H1 (cell line): ENCODE measurements at regions not wholly inside any gene's neighbourhood (a gene's known extent, or its start where the extent isn't known, plus 50 kb on each side); places are given as distances from the start of the nearest gene placed in this dataset.

Experiments
- CTCF ChIA-PET: fragments of 300-600 bp; sonication (Branson Sonifier 250); formaldehyde crosslinking; loops from one replicate; lab custom pipeline; 2021; ENCODE audit not compliant: partially characterized antibody; lab: Charles Lee
- POLR2A ChIA-PET: fragments of 300-600 bp; sonication (Branson Sonifier 250); formaldehyde crosslinking; loops from one replicate; lab custom pipeline; 2021; ENCODE audit warnings: inconsistent platforms; ENCODE audit not compliant: partially characterized antibody; lab: Charles Lee
- DNase-seq, 2 experiments: peaks; one replicate each; pipeline versions ENCODE4 v3.0.0 to v3.0.0-alpha.2; 2010 to 2022; ENCODE audit warnings: low spot score in 2 of 2, low read depth in 1 of 2, mixed read lengths in 1 of 2
- FAIRE-seq: peaks from 2 replicates; lab custom pipeline; 2011; peaks lifted over from hg19 to GRCh38; lab: Jason Lieb, UNC
- H2AFZ ChIP-seq: 2 replicates; pipeline ENCODE4 v1.8.1; 2012; ENCODE audit warnings: low read length, inconsistent platforms
- H2AK5ac ChIP-seq: 2 replicates; pipeline ENCODE4 v1.6.1; 2013; ENCODE audit warnings: low read depth, low read length
- H2BK120ac ChIP-seq: replicated peaks from 2 replicates; pipeline ENCODE3; 2013; ENCODE audit warnings: low read depth, low read length, inconsistent platforms
- H2BK12ac ChIP-seq: 2 replicates; pipeline ENCODE4 v1.6.1; 2013; ENCODE audit warnings: low read depth, low read length
- H2BK15ac ChIP-seq: 2 replicates; pipeline ENCODE4 v1.6.1; 2013; ENCODE audit warnings: low read length
- H2BK20ac ChIP-seq: 2 replicates; pipeline ENCODE4 v1.6.1; 2013; ENCODE audit warnings: low read length
- H2BK5ac ChIP-seq: 2 replicates; pipeline ENCODE4 v1.6.1; 2013; ENCODE audit warnings: low read depth, low read length
- H3K14ac ChIP-seq: 2 replicates; pipeline ENCODE4 v1.6.1; 2013; ENCODE audit warnings: inconsistent platforms; ENCODE audit not compliant: insufficient read length
- H3K18ac ChIP-seq: 2 replicates; pipeline ENCODE4 v1.6.1; 2013; ENCODE audit warnings: low read length; ENCODE audit errors: extremely low read depth
- H3K23ac ChIP-seq: 2 replicates; pipeline ENCODE4 v1.6.1; 2013; ENCODE audit warnings: inconsistent platforms; ENCODE audit not compliant: insufficient read length
- H3K23me2 ChIP-seq: 2 replicates; pipeline ENCODE4 v1.6.1; 2013; ENCODE audit warnings: low read depth, low read length
- H3K27ac ChIP-seq: 2 replicates; pipeline ENCODE4 v1.6.1; 2011; ENCODE audit warnings: low read depth, low read length, inconsistent platforms
- H3K27me3 ChIP-seq, 4 experiments: replicated peaks in 1 of 4; 1 replicate in 1 of 4; 2 replicates in 3 of 4; pipeline versions ENCODE4 v1.6.1 to v1.8.1; 2011 to 2013; ENCODE audit warnings: low read length in 3 of 4, mild to moderate bottlenecking in 3 of 4, inconsistent platforms in 2 of 4, mixed read lengths in 2 of 4, moderate library complexity in 1 of 4; ENCODE audit not compliant: control insufficient read depth in 3 of 4, insufficient read depth in 3 of 4; ENCODE audit errors: extremely low read depth in 1 of 4
- H3K36me3 ChIP-seq, 4 experiments: 2 replicates each; pipeline versions ENCODE4 v1.6.1 to v1.8.1; 2011 to 2013; ENCODE audit warnings: mild to moderate bottlenecking in 4 of 4, low read length in 3 of 4, moderate library complexity in 2 of 4, control low read depth in 1 of 4, inconsistent platforms in 1 of 4; ENCODE audit not compliant: insufficient read depth in 4 of 4, control insufficient read depth in 2 of 4
- H3K4ac ChIP-seq: replicated peaks from 2 replicates; pipeline ENCODE3; 2013; ENCODE audit warnings: low read length, low read depth, mixed read lengths, inconsistent platforms; ENCODE audit not compliant: insufficient read length
- H3K4me1 ChIP-seq, 4 experiments: replicated peaks in 1 of 4; 1 replicate in 1 of 4; 2 replicates in 3 of 4; pipeline versions ENCODE4 v1.6.1 to v1.8.1; 2011 to 2013; ENCODE audit warnings: low read length in 3 of 4, inconsistent platforms in 2 of 4, mixed read lengths in 1 of 4; ENCODE audit not compliant: insufficient read depth in 4 of 4, control insufficient read depth in 3 of 4
- H3K4me2 ChIP-seq, 2 experiments: 2 replicates each; pipeline versions ENCODE4 v1.6.1 to v1.8.1; 2011 to 2013; ENCODE audit warnings: low read depth in 2 of 2, low read length in 2 of 2, control low read depth in 1 of 2, inconsistent platforms in 1 of 2, mild to moderate bottlenecking in 1 of 2; ENCODE audit not compliant: insufficient read depth in 1 of 2
- H3K4me3 ChIP-seq, 4 experiments: fragments of 200-600, 300-600 bp in 1 of 4; sonication (generic), shearing (Covaris generic), sonication (Bioruptor Twin) in 1 of 4; 2 replicates each; pipeline versions ENCODE4 v1.5.1 to v1.8.1; 2011 to 2016; ENCODE audit warnings: low read length in 4 of 4, low read depth in 3 of 4, control low read depth in 2 of 4, inconsistent platforms in 2 of 4, mild to moderate bottlenecking in 2 of 4, mixed read lengths in 1 of 4, moderate library complexity in 1 of 4; ENCODE audit not compliant: insufficient read depth in 2 of 4; ENCODE audit errors: extremely low read depth in 1 of 4
- H3K56ac ChIP-seq: replicated peaks from 2 replicates; pipeline ENCODE3; 2013; ENCODE audit warnings: low read depth, mild to moderate bottlenecking, mixed read lengths, low read length, inconsistent platforms; ENCODE audit not compliant: insufficient read length
- H3K79me1 ChIP-seq: 2 replicates; pipeline ENCODE4 v1.6.1; 2013; ENCODE audit warnings: low read depth, low read length, control low read depth
- H3K79me2 ChIP-seq, 2 experiments: 2 replicates each; pipeline versions ENCODE4 v1.6.1 to v1.8.1; 2012 to 2013; ENCODE audit warnings: low read length in 2 of 2, mild to moderate bottlenecking in 2 of 2, inconsistent platforms in 1 of 2; ENCODE audit not compliant: insufficient read depth in 2 of 2, control insufficient read depth in 1 of 2
- H3K9ac ChIP-seq, 4 experiments: replicated peaks in 1 of 4; 1 replicate in 1 of 4; 2 replicates in 3 of 4; pipeline versions ENCODE4 v1.6.1 to v1.8.1; 2011 to 2013; ENCODE audit warnings: low read depth in 3 of 4, low read length in 3 of 4, control low read depth in 2 of 4, mild to moderate bottlenecking in 2 of 4, moderate library complexity in 2 of 4, inconsistent platforms in 1 of 4; ENCODE audit errors: extremely low read depth in 1 of 4
- H3K9me3 ChIP-seq, 2 experiments: 2 replicates each; pipeline versions ENCODE4 v1.6.1 to v1.8.1; 2012 to 2013; ENCODE audit warnings: mild to moderate bottlenecking in 2 of 2, moderate library complexity in 2 of 2, control low read depth in 1 of 2, inconsistent platforms in 1 of 2, low read depth in 1 of 2, low read length in 1 of 2, mixed read lengths in 1 of 2; ENCODE audit not compliant: insufficient read depth in 2 of 2
- H4K20me1 ChIP-seq, 2 experiments: replicated peaks in 1 of 2; 2 replicates each; pipeline versions ENCODE3 to v1.8.1; 2011 to 2013; ENCODE audit warnings: inconsistent platforms in 2 of 2, low read length in 2 of 2, mild to moderate bottlenecking in 1 of 2; ENCODE audit not compliant: insufficient read depth in 2 of 2, control insufficient read depth in 1 of 2
- H4K5ac ChIP-seq: 2 replicates; pipeline ENCODE4 v1.6.1; 2013; ENCODE audit warnings: low read length, low read depth, mixed read lengths, inconsistent platforms; ENCODE audit not compliant: insufficient read length
- H4K8ac ChIP-seq: 2 replicates; pipeline ENCODE4 v1.8.0; 2013; ENCODE audit warnings: mild to moderate bottlenecking, moderate library complexity, low read length, inconsistent platforms; ENCODE audit not compliant: insufficient read depth; ENCODE audit errors: extremely low read depth
- H4K91ac ChIP-seq: replicated peaks from 2 replicates; pipeline ENCODE3; 2013; ENCODE audit warnings: low read length, mixed read lengths, inconsistent platforms; ENCODE audit not compliant: insufficient read length
- BACH1 ChIP-seq: IDR thresholded peaks from 2 replicates; pipeline ENCODE4 v1.6.1; 2012; ENCODE audit warnings: low read length, improper control_type of control experiment
- GABPA ChIP-seq: IDR thresholded peaks from 2 replicates; pipeline ENCODE4 v1.6.1; 2011; ENCODE audit warnings: mild to moderate bottlenecking, low read length, moderate library complexity, borderline replicate concordance; ENCODE audit not compliant: insufficient read depth
- TAF7 ChIP-seq: optimal IDR thresholded peaks from 2 replicates; pipeline ENCODE3; 2011; ENCODE audit warnings: low read depth, mild to moderate bottlenecking, inconsistent platforms, low read length, moderate library complexity, borderline replicate concordance
- WGBS, 2 experiments: shearing (Covaris generic) in 1 of 2; methylation state at CpG; one replicate each; pipeline versions ENCODE4 v1.1.6 to v1.1.7; 2013 to 2015; ENCODE audit warnings: low lambda C conversion rate in 2 of 2, mixed read lengths in 2 of 2, inconsistent platforms in 1 of 2, low coverage in 1 of 2, missing lambda C conversion rate in 1 of 2; ENCODE audit not compliant: insufficient replicate concordance in 2 of 2, insufficient coverage in 1 of 2, insufficient read length in 1 of 2; ENCODE audit errors: extremely low coverage in 1 of 2, missing lambda C conversion rate in 1 of 2; 5-methylcytosine and 5-hydroxymethylcytosine counted together

DNA sequence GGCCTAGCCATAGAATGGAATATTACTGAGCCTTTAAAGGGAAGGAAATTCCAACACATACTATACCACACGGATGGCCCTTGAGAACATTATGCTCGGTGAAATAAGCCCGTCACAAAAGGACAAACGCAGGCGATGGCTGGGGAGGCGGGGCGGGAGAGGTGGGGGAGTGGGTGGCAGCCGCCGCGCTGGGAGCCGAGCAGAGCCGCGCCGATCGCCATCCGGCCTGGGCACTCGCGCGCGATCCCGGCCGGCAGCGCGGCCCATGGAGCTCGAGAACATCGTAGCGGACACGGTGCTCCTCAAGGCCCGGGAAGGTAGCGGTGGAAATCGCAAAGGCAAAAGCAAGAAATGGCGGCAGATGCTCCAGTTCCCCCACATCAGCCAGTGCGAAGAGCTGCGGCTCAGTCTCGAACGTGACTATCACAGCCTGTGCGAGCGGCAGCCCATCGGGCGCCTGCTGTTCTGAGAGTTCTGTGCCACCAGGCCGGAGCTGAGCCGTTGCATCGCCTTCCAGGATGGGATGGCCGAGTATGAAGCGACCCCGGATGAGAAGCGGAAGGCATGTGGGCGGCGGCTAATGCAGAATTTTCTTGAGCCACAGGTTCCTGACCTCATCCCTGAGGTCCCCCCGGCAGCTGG lies 140.1 kb downstream of the ZDHHC20 start:
- Histone ChIP-seq H3K4me2 (no peak overlapping the region), H3K27ac (no peak overlapping the region), H3K79me2 (no peaks in the 10 kb centered on the region), H2BK15ac (no peak overlapping the region), H3K23me2 (no peaks in the 10 kb centered on the region; the same call in 1 of the 2 replicates), H3K9ac (no peak overlapping the region), H4K8ac (no peak overlapping the region; the same call in 1 of the 2 replicates), H3K36me3 (no peaks in the 10 kb centered on the region), H2BK20ac (no peak overlapping the region), H2BK120ac (no peak overlapping the region), H4K91ac (no peak overlapping the region), H2AK5ac (no peak overlapping the region), H3K14ac (no peak overlapping the region), H2BK12ac (no peak overlapping the region), H3K4me3 (no peak overlapping the region), H3K79me1 (no peaks in the 10 kb centered on the region), H4K5ac (no peak overlapping the region), H3K9me3 (no peaks in the 10 kb centered on the region), H2BK5ac (no peak overlapping the region), H2AFZ (no peak overlapping the region), H3K4ac (no peak overlapping the region), H3K4me1 (peaks cover 0 to 3% (median 0%) of the 10 kb centered on the region in 4 experiments; a peak in 2 of 7 replicates), H3K27me3 (no peaks in the 10 kb centered on the region), H3K18ac (no peak overlapping the region), H3K56ac (no peak overlapping the region), H3K23ac (no peak overlapping the region), H4K20me1 (no peaks in the 10 kb centered on the region)
- no peak for TF ChIP-seq GABPA
- no peak for TF ChIP-seq BACH1
- no peak for TF ChIP-seq TAF7
- ChIA-PET POLR2A (interaction anchor here (1.5 kb wide), 1 partner anchor 9 kb away, joined by 5 read pairs; no protein-coding TSS in a partner anchor), CTCF (no interaction called here)
- FAIRE-seq (no peak), DNase-seq (no peak)
- WGBS, 2 experiments, result 96% methylated on average over 29 of the region's 50 CpGs; no CpG with 5 or more reads in 1 of the 2 experiments
